HG02623 (cell line): ENCODE measurements at regions not wholly inside any gene's neighbourhood (a gene's known extent, or its start where the extent isn't known, plus 50 kb on each side); places are given as distances from the start of the nearest gene placed in this dataset.

Experiments used
- ATAC-seq: cut with Tn5 transposase; IDR thresholded peaks from one replicate; pipeline ENCODE4 v1.9.1; 2021; ENCODE audit warnings: moderate library complexity; ENCODE audit not compliant: unreplicated experiment

- ATAC-seq, result no peak
These were observed 189.2 kb upstream of the PODXL start for GRCh38 chr7:131745390-131746248.

DNA sequence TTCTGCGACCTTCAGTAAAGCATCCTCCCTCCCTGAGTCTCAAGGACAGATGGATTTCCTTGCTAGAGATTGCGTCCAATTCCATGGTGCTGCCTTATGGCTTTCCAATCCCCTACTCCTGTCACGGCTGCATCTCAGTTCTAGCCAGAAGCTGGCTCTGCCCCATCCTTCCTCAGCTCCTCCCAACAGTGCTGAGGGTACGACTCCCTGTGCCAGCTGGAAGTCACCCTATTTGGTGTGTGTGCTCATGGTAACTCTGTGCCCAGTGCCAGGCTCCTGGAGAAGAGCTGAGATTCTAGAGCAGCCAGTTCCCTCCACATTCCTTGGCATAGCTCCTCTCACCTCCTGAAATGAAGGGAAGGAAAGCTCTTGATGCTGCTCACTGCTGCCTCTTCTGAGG lies 185.0 kb upstream of the PODXL start:
- ATAC-seq, result no peak

DNA sequence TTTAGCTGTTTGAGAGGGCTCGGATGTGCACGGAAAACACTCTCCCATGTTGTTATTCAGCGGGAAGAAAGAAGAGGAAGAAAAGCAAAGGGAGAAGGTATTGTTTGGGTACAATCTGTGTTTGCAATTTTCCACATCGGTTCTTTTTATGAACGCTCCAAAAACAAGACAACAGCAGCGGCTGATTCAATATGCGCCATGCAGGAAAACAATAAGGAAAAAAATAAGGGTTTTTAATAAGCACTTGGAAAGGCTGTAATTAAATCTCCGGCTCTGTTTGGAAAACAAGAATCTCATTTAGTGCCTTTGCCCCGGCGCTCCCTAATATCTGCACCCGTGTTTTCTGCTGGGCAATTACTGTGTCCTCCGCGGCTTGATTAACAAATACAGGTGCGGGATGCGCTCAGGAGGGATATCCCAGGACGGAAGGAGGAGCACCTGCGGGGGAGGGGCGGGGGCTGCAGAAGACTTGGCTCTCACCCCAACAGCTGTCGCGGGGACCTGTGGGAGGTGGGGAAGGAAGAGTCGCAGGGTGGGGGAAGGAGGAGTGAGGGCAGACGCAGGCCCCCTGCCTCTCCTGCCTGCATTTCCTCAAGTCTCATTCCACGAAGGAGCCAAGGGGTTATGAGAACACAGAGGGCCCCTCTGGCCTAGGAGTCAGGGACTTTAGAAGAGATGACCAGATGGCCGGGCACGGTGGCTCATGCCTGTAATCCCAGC lies 181.5 kb upstream of the PODXL start:
- ATAC-seq, result no peak

DNA sequence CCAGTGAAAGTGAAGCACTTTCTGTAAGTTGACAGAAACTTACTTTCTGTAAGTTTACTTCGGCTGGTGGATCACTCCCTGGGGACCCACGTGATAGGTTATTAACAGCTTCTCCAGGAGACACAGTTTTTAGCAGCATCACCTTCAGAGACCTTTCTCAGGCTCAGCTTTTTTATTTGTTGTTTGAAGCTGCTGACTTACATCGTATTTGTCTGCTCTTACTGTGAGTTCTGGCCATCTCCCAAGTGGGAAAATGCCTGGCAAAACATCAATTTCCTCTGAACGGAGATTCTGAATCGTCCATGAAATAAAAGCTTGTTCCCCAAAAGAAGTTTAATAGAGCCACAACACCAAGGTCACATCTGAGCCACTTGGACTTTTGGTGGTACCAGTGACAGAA lies 178.7 kb upstream of the PODXL start:
- no peak for ATAC-seq

GRCh38 chr7:131733604-131734003 lies 177.2 kb upstream of the PODXL start:
- no peak for ATAC-seq

DNA sequence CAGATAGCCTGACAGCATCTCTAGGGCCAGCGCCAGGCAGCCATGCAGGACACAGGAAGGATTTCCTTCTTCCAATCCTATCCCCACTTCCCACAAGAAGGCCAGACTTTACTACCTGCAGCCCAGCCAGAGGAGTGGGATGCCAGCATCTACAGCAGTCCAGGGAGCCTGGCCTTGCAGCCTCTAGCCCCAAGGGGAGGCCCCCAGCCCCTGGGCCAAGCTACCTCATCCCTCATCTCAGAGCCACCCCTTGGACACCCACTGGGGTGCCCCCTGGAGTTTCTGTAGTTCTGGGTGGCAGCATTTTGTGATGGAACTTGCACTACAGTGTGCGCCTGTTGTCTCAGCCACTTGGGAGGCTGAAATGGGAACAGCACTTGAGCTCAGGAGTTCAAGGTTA lies 170.8 kb upstream of the PODXL start:
- no peak for ATAC-seq

DNA sequence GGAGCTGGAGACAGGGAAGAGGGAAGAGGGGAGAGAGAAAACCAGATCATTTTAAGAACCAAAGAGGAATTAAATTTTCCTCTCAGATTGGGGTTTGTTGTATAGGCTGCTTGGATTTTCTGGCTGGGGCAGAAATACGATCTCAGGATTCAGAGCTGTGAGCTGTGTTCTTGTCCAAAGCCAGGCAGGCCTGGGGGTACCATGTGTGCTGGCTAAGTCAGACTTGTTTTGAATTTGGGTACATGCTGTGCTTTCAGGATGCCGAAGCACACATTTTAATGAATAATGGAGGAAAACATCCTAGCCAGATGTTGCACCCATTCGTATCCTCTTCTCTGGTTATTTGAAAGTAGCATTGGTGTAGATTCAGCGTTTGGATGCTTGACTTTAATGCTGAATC lies 170.3 kb upstream of the PODXL start:
- ATAC-seq, result no peak

DNA sequence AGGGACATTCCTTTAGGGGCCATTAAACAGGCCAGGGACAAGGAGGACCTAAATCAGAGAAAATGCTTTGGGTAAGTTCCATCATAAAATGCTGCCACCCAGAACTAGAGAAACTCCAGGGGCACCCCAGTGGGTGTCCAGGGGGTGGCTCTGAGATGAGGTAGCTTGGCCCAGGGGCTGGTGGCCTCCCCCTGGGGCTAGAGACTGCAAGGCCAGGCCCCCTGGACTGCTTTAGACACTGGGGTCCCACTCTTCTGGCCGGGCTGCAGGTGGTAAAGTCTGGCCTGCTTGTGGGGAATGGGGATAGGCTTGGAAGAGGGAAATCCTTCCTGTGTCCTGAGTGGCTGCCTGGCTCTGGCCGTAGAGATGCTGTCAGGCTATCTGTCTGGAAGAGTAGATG lies 169.6 kb upstream of the PODXL start:
- ATAC-seq, result no peak

- no peak for ATAC-seq
These were observed 168.4 kb upstream of the PODXL start for GRCh38 chr7:131724776-131725345.

DNA sequence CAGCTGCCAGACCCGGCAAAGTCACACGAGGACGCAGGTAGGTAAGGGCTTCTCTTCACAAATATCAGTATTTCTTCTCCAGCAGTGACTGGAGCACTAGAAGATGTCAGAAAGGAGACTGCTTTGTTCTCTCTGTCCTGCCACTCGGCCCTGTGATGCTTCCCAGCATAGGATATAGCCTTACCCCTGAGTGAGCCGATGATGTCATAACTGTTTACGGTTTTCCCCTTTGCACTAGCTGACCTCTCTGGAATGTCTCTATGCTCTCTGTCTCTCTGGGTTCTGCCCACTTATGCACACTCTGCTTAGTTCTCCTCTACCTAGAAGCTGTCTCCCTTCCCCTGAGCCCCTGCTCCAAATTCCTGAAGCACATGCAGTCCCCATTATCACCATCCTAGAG lies 167.5 kb upstream of the PODXL start:
- no peak for ATAC-seq

GRCh38 chr7:131722371-131722770 lies 165.9 kb upstream of the PODXL start:
- no peak for ATAC-seq

- no peak for ATAC-seq
These were observed 165.2 kb upstream of the PODXL start for GRCh38 chr7:131721660-131722059.

DNA sequence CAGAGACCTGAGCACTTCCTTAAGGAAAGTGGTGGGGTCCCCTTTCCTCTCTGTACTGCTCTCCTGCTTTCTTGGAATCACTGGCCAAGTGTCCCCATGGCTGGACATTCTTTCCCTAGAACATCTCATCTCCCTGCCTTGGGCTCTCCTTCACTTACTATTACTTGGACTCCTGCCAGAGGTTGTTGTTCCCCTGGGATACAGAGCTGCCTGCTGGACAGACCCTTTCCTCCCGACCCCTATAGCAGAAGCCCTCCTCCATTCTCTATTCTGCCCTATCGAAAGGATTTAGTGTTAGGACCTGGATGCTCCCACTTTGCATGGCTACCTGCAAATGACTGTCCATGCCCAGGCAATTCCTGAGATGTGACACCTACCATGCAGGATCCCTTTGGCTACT lies 164.3 kb upstream of the PODXL start:
- ATAC-seq, result no peak

DNA sequence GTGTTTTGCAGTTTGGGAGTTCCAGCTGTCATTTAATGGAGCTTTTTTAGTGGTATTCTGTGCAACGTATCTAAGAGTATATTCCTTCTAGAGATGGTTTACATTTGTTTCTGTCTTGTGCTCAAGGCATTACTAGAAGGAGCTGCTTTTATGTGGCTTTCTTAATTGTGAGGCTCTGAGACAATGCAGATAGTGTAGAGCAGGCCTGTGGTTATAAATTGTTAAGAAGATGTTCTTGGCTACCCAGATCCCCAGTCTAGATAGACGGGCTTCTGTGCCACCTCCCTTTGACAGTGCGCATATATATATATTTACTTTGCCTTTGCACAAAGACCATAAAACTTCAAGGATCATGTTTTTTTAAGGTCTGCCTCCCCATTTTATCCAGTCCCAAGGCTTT lies 160.8 kb upstream of the PODXL start:
- no peak for ATAC-seq

DNA sequence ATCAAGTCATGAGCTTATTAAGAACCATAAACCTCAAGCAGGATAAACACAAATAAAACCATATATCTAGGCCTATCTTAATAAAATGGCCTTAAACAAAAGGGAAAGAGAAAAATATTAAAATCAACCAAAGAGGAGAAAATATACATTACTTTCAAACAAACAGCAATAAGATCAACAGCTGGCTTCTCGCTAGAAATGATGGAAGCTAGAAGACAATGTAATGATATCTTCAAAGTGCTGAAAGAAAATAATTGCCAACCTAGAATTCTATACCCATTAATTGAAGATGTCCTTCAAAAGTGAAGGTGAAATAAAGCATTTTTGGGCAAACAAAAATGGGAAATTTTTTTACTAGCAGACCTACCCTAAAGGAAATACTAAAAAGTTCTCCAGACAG lies 142.9 kb upstream of the PODXL start:
- no peak for ATAC-seq

DNA sequence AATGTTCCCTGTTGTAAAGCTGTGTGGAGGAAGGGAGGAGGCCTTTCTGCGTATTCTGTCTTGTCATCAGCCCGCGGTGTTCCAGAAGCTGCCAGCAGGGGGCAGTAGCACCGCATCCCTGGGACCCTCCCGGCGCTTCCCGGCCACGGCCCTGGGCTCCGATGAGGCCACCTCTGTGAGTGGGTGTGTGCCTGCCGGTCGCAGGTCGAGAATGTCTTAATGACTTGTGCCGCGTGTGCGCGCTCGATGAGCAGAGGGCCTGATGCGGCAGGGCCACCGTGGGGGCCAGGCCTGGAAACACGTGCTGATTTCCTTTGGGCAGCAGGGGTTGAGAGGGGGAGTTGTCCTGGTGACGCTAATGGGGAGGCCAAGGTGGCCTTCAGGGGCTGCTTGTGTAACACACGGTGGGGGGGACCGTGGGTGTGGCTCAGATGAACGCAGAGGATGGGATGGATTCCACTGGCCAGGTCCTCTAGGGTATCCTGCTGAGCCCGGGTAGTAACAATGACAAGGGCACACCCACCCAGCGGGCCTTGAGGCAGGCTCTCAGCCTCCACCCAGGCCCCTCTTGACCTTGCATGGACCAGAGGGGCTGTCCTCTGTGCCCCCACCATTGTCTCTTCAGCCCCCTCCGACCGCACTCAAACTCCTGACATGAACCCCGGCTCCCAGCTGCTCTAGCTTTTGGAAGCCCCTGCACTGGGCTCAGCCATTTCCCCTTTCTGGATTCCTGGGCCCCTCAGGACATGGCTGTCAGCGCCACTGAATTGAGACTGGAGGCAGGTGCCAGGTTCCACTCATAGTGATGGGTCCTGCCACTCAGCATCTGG lies 135.9 kb upstream of the PODXL start:
- ATAC-seq, result no peak

DNA sequence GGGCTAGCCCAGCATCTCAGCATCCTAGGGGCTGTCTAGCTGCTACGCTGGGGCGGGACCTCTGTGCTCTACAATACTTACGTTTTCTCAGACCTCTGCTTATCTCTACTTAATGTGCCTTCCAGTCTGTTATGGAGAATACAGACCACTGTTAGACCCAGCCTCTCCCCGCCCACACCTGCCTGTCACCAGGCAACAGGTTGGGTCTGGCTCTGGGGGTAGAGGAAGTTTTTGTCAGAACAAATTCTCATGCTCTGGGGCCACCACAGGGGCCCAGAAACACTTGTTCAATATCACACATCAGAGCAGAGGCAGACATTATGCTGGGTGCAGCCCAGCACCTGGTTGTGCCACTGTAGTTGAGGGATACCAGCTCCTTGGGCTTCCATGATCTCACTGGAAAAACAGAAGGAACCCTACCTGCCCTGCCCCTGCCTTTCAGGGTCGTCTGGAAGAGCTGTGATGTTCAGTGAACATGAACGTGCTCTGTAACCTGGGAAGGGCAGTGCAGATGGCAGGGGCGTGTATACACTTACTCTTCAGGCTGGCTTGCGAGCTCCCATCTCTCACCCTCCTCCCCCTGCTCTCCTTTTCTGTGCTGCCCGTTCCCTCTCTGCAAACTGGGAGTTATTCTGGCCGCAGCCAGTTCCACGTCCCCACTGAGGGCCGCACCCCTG lies 135.2 kb upstream of the PODXL start:
- no peak for ATAC-seq

- no peak for ATAC-seq
These were observed 134.0 kb upstream of the PODXL start for GRCh38 chr7:131690441-131690840.

GRCh38 chr7:131689662-131690234 lies 133.3 kb upstream of the PODXL start:
- no peak for ATAC-seq
